Stomach smooth muscle (tissue), 2 donors: ENCODE measurements at regions not wholly inside any gene's neighbourhood (a gene's known extent, or its start where the extent isn't known, plus 50 kb on each side); places are given as distances from the start of the nearest gene placed in this dataset.

Source experiments
- H3K27ac ChIP-seq: one replicate; pipeline ENCODE4 v1.7.0; 2013; ENCODE audit warnings: mild to moderate bottlenecking, low read length, inconsistent platforms
- H3K27me3 ChIP-seq, 2 donors: one replicate each; pipeline ENCODE4 v1.7.0; 2013; ENCODE audit warnings: low read length in 2 of 2; ENCODE audit not compliant: insufficient read depth in 2 of 2, control insufficient read depth in 1 of 2
- H3K36me3 ChIP-seq, 2 donors: one replicate each; pipeline ENCODE4 v1.7.0; 2013; ENCODE audit warnings: low read length in 2 of 2; ENCODE audit not compliant: control insufficient read depth in 2 of 2, insufficient read depth in 2 of 2
- H3K4me1 ChIP-seq: one replicate; pipeline ENCODE4 v1.7.0; 2013; ENCODE audit warnings: low read length; ENCODE audit not compliant: control insufficient read depth, insufficient read depth
- H3K4me3 ChIP-seq, 2 donors: one replicate each; pipeline ENCODE4 v1.7.0; 2013; ENCODE audit warnings: low read length in 2 of 2
- H3K9ac ChIP-seq, 2 donors: one replicate each; pipeline ENCODE4 v1.7.0; 2013; ENCODE audit warnings: low read length in 2 of 2, mild to moderate bottlenecking in 1 of 2
- H3K9me3 ChIP-seq, 2 donors: one replicate each; pipeline ENCODE4 v1.7.0; 2013; ENCODE audit warnings: low read length in 2 of 2; ENCODE audit not compliant: control insufficient read depth in 2 of 2
- donor health status: healthy.
- donor health status: Pancreatic carcinoma.

GRCh38 chr3:72180405-72180804, 395.5 kb upstream of the PROK2 start:
- Histone ChIP-seq H3K27ac (no peak overlapping the region), H3K9ac (no peak overlapping the region), H3K27me3 (no peaks in the 10 kb centered on the region), H3K4me1 (peaks cover 13% of the 10 kb centered on the region), H3K4me3 (no peak overlapping the region), H3K36me3 (no peaks in the 10 kb centered on the region), H3K9me3 (peaks cover 0 to 2% of the 10 kb centered on the region in 2 donors)

GRCh38 chr3:72179107-72179464, 394.1 kb upstream of the PROK2 start:
- Histone ChIP-seq H3K9ac (no peak overlapping the region), H3K36me3 (no peaks in the 10 kb centered on the region), H3K4me1 (peaks cover 13% of the 10 kb centered on the region)

GRCh38 chr3:72178463-72179106, 393.6 kb upstream of the PROK2 start:
- Histone ChIP-seq H3K9me3 (peaks cover 0 to 2% of the 10 kb centered on the region in 2 donors), H3K27ac (no peak overlapping the region), H3K9ac (no peak overlapping the region), H3K27me3 (no peaks in the 10 kb centered on the region), H3K4me3 (no peak overlapping the region), H3K4me1 (peaks cover 13% of the 10 kb centered on the region), H3K36me3 (no peaks in the 10 kb centered on the region)

More at GRCh38 chr3:72179107-72179464, 394.1 kb upstream of the PROK2 start:
- H3K27me3 ChIP-seq: no peaks in the 10 kb centered on the region
- H3K9me3 ChIP-seq: peaks cover 0 to 2% of the 10 kb centered on the region in 2 donors
- H3K4me3 ChIP-seq: no peak overlapping the region
- H3K27ac ChIP-seq: no peak overlapping the region

- no peaks in the 10 kb centered on the region for H3K9me3 ChIP-seq
- peaks cover 25% of the 10 kb centered on the region for H3K4me1 ChIP-seq
- no peaks in the 10 kb centered on the region for H3K36me3 ChIP-seq
- no peaks in the 10 kb centered on the region for H3K27me3 ChIP-seq
- peak overlapping the region in 1 of 2 donors; percentile 36 for H3K9ac ChIP-seq
- peak overlapping the region; percentile 5 to 67 for H3K4me3 ChIP-seq
- peak overlapping the region; percentile 6 for H3K27ac ChIP-seq
Measured at GRCh38 chr3:72177075-72178050, 392.4 kb upstream of the PROK2 start.

GRCh38 chr3:72176537-72177041, 391.6 kb upstream of the PROK2 start:
- Histone ChIP-seq H3K27ac (no peak overlapping the region), H3K9ac (no peak overlapping the region), H3K4me3 (no peak overlapping the region)

GRCh38 chr3:72175296-72175858, 390.4 kb upstream of the PROK2 start:
- Histone ChIP-seq H3K4me1 (peaks cover 39% of the 10 kb centered on the region), H3K27ac (no peak overlapping the region), H3K36me3 (no peaks in the 10 kb centered on the region), H3K27me3 (no peaks in the 10 kb centered on the region), H3K9ac (no peak overlapping the region), H3K4me3 (no peak overlapping the region), H3K9me3 (no peaks in the 10 kb centered on the region)

More at GRCh38 chr3:72176537-72177041, 391.6 kb upstream of the PROK2 start:
- Histone ChIP-seq H3K36me3 (no peaks in the 10 kb centered on the region), H3K4me1 (peaks cover 33% of the 10 kb centered on the region), H3K9me3 (no peaks in the 10 kb centered on the region), H3K27me3 (no peaks in the 10 kb centered on the region)

GRCh38 chr3:72174890-72175289, 389.9 kb upstream of the PROK2 start:
- Histone ChIP-seq H3K4me3 (no peak overlapping the region), H3K9me3 (no peaks in the 10 kb centered on the region), H3K27ac (no peak overlapping the region), H3K27me3 (no peaks in the 10 kb centered on the region), H3K4me1 (peaks cover 39% of the 10 kb centered on the region), H3K9ac (no peak overlapping the region), H3K36me3 (no peaks in the 10 kb centered on the region)

GRCh38 chr3:72174040-72174439, 389.1 kb upstream of the PROK2 start:
- Histone ChIP-seq H3K9me3 (no peaks in the 10 kb centered on the region), H3K27ac (no peak overlapping the region), H3K27me3 (no peaks in the 10 kb centered on the region), H3K36me3 (no peaks in the 10 kb centered on the region), H3K4me1 (peaks cover 39% of the 10 kb centered on the region), H3K4me3 (no peak overlapping the region), H3K9ac (no peak overlapping the region)

GRCh38 chr3:72171946-72172345, 387.0 kb upstream of the PROK2 start:
- H3K36me3 ChIP-seq: no peaks in the 10 kb centered on the region
- peaks cover 28% of the 10 kb centered on the region for H3K4me1 ChIP-seq
- peak overlapping the region; percentile 1 to 51 for H3K9ac ChIP-seq
- peak overlapping the region; percentile 66 for H3K27ac ChIP-seq
- H3K4me3 ChIP-seq: peak overlapping the region in 1 of 2 donors; percentile 47
- no peaks in the 10 kb centered on the region for H3K27me3 ChIP-seq
- H3K9me3 ChIP-seq: no peaks in the 10 kb centered on the region

GRCh38 chr3:72171463-72171881, 386.5 kb upstream of the PROK2 start:
- Histone ChIP-seq H3K9me3 (no peaks in the 10 kb centered on the region), H3K36me3 (no peaks in the 10 kb centered on the region), H3K27ac (peak overlapping the region; percentile 66), H3K4me1 (peaks cover 25% of the 10 kb centered on the region), H3K4me3 (peak overlapping the region; percentile 19 to 47), H3K27me3 (no peaks in the 10 kb centered on the region), H3K9ac (peak overlapping the region; percentile 1 to 51)
